ENCODE measurements at regions not wholly inside any gene's neighbourhood (a gene's known extent, or its start where the extent isn't known, plus 50 kb on each side); places are given as distances from the start of the nearest gene placed in this dataset.

GRCh38 chr16:66188917-66189725, 177.4 kb upstream of the CDH5 start:
- Histone ChIP-seq H3K4me3 (replicated peaks; ENCODE audit: insufficient read depth, low read length) (no peak overlapping the region), H3K27ac (replicated peaks) (no peak overlapping the region), H3K27me3 (ENCODE audit: insufficient read depth, poor library complexity, severe bottlenecking) (no peaks in the 10 kb centered on the region)
- no peak for TF ChIP-seq SPI1 (IDR thresholded peaks at IDR 0.05; ENCODE audit: borderline replicate concordance, low read depth)
- no peak for DNase-seq (ENCODE audit: low read depth in 1 of 2, low spot score in 1 of 2)

- Histone ChIP-seq H3K27ac (replicated peaks) (no peak overlapping the region), H3K27me3 (ENCODE audit: insufficient read depth, poor library complexity, severe bottlenecking) (no peaks in the 10 kb centered on the region), H3K4me3 (replicated peaks; ENCODE audit: insufficient read depth, low read length) (no peak overlapping the region)
- DNase-seq (ENCODE audit: low read depth in 1 of 2, low spot score in 1 of 2), result no peak
- TF ChIP-seq REST (IDR thresholded peaks at IDR 0.05; ENCODE audit: insufficient replicate concordance, low read depth) (no peak), GABPA (IDR thresholded peaks at IDR 0.05; ENCODE audit: low read depth) (no peak), POLR2AphosphoS5 (IDR thresholded peaks at IDR 0.05; ENCODE audit: low read depth) (no peak), CTCF (IDR thresholded peaks at IDR 0.05; ENCODE audit: insufficient read depth, low read length) (no peak), SPI1 (IDR thresholded peaks at IDR 0.05; ENCODE audit: borderline replicate concordance, low read depth) (no peak)
Observed at GRCh38 chr16:66186251-66186785, 180.2 kb upstream of the CDH5 start.

GRCh38 chr16:66182592-66182991, 183.9 kb upstream of the CDH5 start:
- no peak for TF ChIP-seq SPI1 (IDR thresholded peaks at IDR 0.05; ENCODE audit: borderline replicate concordance, low read depth)
- TF ChIP-seq CTCF (IDR thresholded peaks at IDR 0.05; ENCODE audit: insufficient read depth, low read length), result no peak
- TF ChIP-seq REST (IDR thresholded peaks at IDR 0.05; ENCODE audit: insufficient replicate concordance, low read depth), result no peak
- TF ChIP-seq POLR2AphosphoS5 (IDR thresholded peaks at IDR 0.05; ENCODE audit: low read depth), result no peak
- TF ChIP-seq GABPA (IDR thresholded peaks at IDR 0.05; ENCODE audit: low read depth), result no peak
- Histone ChIP-seq H3K4me3 (replicated peaks; ENCODE audit: insufficient read depth, low read length) (no peak overlapping the region), H3K27ac (replicated peaks) (no peak overlapping the region), H3K27me3 (ENCODE audit: insufficient read depth, poor library complexity, severe bottlenecking) (no peaks in the 10 kb centered on the region)
- DNase-seq (ENCODE audit: low read depth in 1 of 2, low spot score in 1 of 2), result no peak

GRCh38 chr16:66176731-66177130, 189.8 kb upstream of the CDH5 start:
- no peak overlapping the region for H3K27ac ChIP-seq (replicated peaks)
- DNase-seq (ENCODE audit: low read depth in 1 of 2, low spot score in 1 of 2), result no peak
- no peak for TF ChIP-seq GABPA (IDR thresholded peaks at IDR 0.05; ENCODE audit: low read depth)
- TF ChIP-seq REST (IDR thresholded peaks at IDR 0.05; ENCODE audit: insufficient replicate concordance, low read depth), result no peak
- TF ChIP-seq CTCF (IDR thresholded peaks at IDR 0.05; ENCODE audit: insufficient read depth, low read length), result no peak
- no peak for TF ChIP-seq POLR2AphosphoS5 (IDR thresholded peaks at IDR 0.05; ENCODE audit: low read depth)
- TF ChIP-seq SPI1 (IDR thresholded peaks at IDR 0.05; ENCODE audit: borderline replicate concordance, low read depth), result no peak
- no peaks in the 10 kb centered on the region for H3K27me3 ChIP-seq (ENCODE audit: insufficient read depth, poor library complexity, severe bottlenecking)
- no peak overlapping the region for H3K4me3 ChIP-seq (replicated peaks; ENCODE audit: insufficient read depth, low read length)
